Spleen (tissue), 7 donors: ENCODE measurements at regions not wholly inside any gene's neighbourhood (a gene's known extent, or its start where the extent isn't known, plus 50 kb on each side); places are given as distances from the start of the nearest gene placed in this dataset.

Experiments
- POLR2A ChIP-seq, 3 donors: fragments of 450-650 bp; IDR thresholded peaks; one replicate each; pipeline ENCODE4 v1.5.1; 2017; ENCODE audit warnings: antibody characterized with exemption in 3 of 3, mild to moderate bottlenecking in 1 of 3
- POLR2AphosphoS5 ChIP-seq, 3 donors: sonication (generic); formaldehyde crosslinking; IDR thresholded peaks; one replicate each; pipeline ENCODE4 v1.5.1; 2017; ENCODE audit warnings: antibody characterized with exemption in 3 of 3
- TF ChIP-seq, protein P1 (sequence below), 11 experiments: fragments of 200-600 bp in 7 of 11; fragments of 450-650 bp in 4 of 11; sonication (generic) in 4 of 11; IDR thresholded peaks in 8 of 11; conservative IDR thresholded peaks in 3 of 11; 1 replicate in 7 of 11; 2 replicates in 4 of 11; pipeline versions ENCODE4 v1.4.0 to v1.8.0; 2016 to 2021; ENCODE audit warnings: antibody characterized with exemption in 11 of 11, inconsistent platforms in 4 of 11, mild to moderate bottlenecking in 1 of 11
- donor health status: DM: no; HTN: no; CAD: no; lungs with moderate emphysema.
- donor health status: DM: no; HTN: no; CAD: no.
- donor health status: DM: no; HTN: no; CAD: no.

DNA sequence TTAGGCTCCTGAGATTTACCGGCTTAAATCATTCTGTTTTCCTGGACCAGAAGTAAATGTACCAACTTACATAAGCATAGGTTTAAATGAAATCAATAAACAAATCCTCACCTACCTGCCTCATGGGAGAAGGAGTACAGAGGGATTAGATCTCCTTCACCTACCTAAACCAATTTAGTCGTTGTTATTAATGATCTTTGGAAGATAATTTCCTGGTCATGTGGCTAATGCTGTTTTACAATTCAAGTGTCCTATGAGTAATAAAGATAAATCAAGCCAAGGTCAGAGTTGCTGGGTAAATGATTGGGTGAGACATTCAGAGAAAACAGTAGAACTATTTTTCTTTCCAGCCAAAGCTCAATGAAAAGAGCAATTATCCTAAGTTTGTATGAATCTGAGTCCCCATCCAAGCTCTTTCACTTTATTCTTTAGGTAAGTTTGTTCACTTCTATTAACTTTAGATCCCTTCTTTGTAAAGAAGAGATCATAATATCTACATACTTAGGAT is 423.0 kb upstream of the FAM241A start:
- TF ChIP-seq, protein P1, sequence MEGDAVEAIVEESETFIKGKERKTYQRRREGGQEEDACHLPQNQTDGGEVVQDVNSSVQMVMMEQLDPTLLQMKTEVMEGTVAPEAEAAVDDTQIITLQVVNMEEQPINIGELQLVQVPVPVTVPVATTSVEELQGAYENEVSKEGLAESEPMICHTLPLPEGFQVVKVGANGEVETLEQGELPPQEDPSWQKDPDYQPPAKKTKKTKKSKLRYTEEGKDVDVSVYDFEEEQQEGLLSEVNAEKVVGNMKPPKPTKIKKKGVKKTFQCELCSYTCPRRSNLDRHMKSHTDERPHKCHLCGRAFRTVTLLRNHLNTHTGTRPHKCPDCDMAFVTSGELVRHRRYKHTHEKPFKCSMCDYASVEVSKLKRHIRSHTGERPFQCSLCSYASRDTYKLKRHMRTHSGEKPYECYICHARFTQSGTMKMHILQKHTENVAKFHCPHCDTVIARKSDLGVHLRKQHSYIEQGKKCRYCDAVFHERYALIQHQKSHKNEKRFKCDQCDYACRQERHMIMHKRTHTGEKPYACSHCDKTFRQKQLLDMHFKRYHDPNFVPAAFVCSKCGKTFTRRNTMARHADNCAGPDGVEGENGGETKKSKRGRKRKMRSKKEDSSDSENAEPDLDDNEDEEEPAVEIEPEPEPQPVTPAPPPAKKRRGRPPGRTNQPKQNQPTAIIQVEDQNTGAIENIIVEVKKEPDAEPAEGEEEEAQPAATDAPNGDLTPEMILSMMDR (IDR thresholded peaks at IDR 0.05 in 8 of 11, conservative IDR thresholded peaks at IDR 0.05 in 3 of 11) = no peak
- no peak for TF ChIP-seq POLR2AphosphoS5 (IDR thresholded peaks at IDR 0.05)
- TF ChIP-seq POLR2A (IDR thresholded peaks at IDR 0.05) = no peak
